ENCODE measurements at regions not wholly inside any gene's neighbourhood (a gene's known extent, or its start where the extent isn't known, plus 50 kb on each side); places are given as distances from the start of the nearest gene placed in this dataset.

GRCh38 chr5:107806705-107807104 lies 136.0 kb upstream of the EFNA5 start:
- Mint-ChIP-seq H3K4me3 (no peak overlapping the region), H3K27me3 (ENCODE audit: low read depth) (peaks cover 20% of the 10 kb centered on the region), H3K36me3 (no peaks in the 10 kb centered on the region), H3K27ac (no peak overlapping the region), H3K4me1 (peaks cover 25% of the 10 kb centered on the region), H3K9me3 (no peaks in the 10 kb centered on the region)
- ChIA-PET POLR2A (no interaction called here), CTCF (no interaction called here)
- DNase-seq (ENCODE audit: low spot score) (no peak), ATAC-seq (no peak)
- TF ChIP-seq ZNF263 (CRISPR knock-in tag; IDR thresholded peaks at IDR 0.05; ENCODE audit: low read depth) (no peak), ZNF423 (CRISPR knock-in tag; IDR thresholded peaks at IDR 0.05) (no peak), CBFB (CRISPR knock-in tag; IDR thresholded peaks at IDR 0.05; ENCODE audit: low read depth) (no peak)

GRCh38 chr5:107806271-107806670 lies 135.5 kb upstream of the EFNA5 start:
- TF ChIP-seq ZNF423 (CRISPR knock-in tag; IDR thresholded peaks at IDR 0.05) (no peak), ZSCAN18 (CRISPR knock-in tag; IDR thresholded peaks at IDR 0.05) (no peak), ETV6 (CRISPR knock-in tag; IDR thresholded peaks at IDR 0.05) (no peak), ZNF232 (CRISPR knock-in tag; IDR thresholded peaks at IDR 0.05) (no peak), ATF1 (CRISPR knock-in tag; IDR thresholded peaks at IDR 0.05) (no peak), ATF6 (CRISPR knock-in tag; IDR thresholded peaks at IDR 0.05) (no peak), ZNF138 (CRISPR knock-in tag; conservative IDR thresholded peaks at IDR 0.05) (no peak)
- DNase-seq (ENCODE audit: low spot score) (no peak), ATAC-seq (no peak)
- H3K4me1 Mint-ChIP-seq, result peaks cover 21% of the 10 kb centered on the region
- CTCF ChIA-PET, result no interaction called here
- POLR2A ChIA-PET, result no interaction called here
- H3K36me3 Mint-ChIP-seq, result no peaks in the 10 kb centered on the region
- no peak overlapping the region for H3K4me3 Mint-ChIP-seq
- no peaks in the 10 kb centered on the region for H3K9me3 Mint-ChIP-seq
- H3K27ac Mint-ChIP-seq, result no peak overlapping the region
- peaks cover 16% of the 10 kb centered on the region for H3K27me3 Mint-ChIP-seq (ENCODE audit: low read depth)

GRCh38 chr5:107805824-107806223 lies 135.1 kb upstream of the EFNA5 start:
- peaks cover 11% of the 10 kb centered on the region for H3K27me3 Mint-ChIP-seq (ENCODE audit: low read depth)
- H3K4me1 Mint-ChIP-seq, result peaks cover 17% of the 10 kb centered on the region
- ATAC-seq, result no peak
- H3K36me3 Mint-ChIP-seq, result no peaks in the 10 kb centered on the region
- ChIA-PET POLR2A (no interaction called here), CTCF (no interaction called here)
- no peak overlapping the region for H3K4me3 Mint-ChIP-seq
- no peak overlapping the region for H3K27ac Mint-ChIP-seq
- no peaks in the 10 kb centered on the region for H3K9me3 Mint-ChIP-seq
- no peak for TF ChIP-seq CREB1 (CRISPR knock-in tag; IDR thresholded peaks at IDR 0.05)
- no peak for TF ChIP-seq ESRRA (CRISPR knock-in tag; IDR thresholded peaks at IDR 0.05; ENCODE audit: borderline replicate concordance)
- no peak for TF ChIP-seq GRHL2 (CRISPR knock-in tag; IDR thresholded peaks at IDR 0.05; ENCODE audit: insufficient replicate concordance, severe bottlenecking)
- no peak for TF ChIP-seq ERG (CRISPR knock-in tag; IDR thresholded peaks at IDR 0.05)
- TF ChIP-seq PRRX2 (CRISPR knock-in tag; IDR thresholded peaks at IDR 0.05), result no peak
- TF ChIP-seq CTCF (IDR thresholded peaks at IDR 0.05), result no peak
- TF ChIP-seq ELF4 (CRISPR knock-in tag; IDR thresholded peaks at IDR 0.05; ENCODE audit: low read depth), result no peak
- no peak for TF ChIP-seq ZNF219 (CRISPR knock-in tag; IDR thresholded peaks at IDR 0.05; ENCODE audit: borderline replicate concordance)
- TF ChIP-seq CBFB (CRISPR knock-in tag; IDR thresholded peaks at IDR 0.05; ENCODE audit: low read depth), result no peak
- no peak for TF ChIP-seq RELA (CRISPR knock-in tag; IDR thresholded peaks at IDR 0.05; ENCODE audit: borderline replicate concordance)
- TF ChIP-seq ZNF317 (CRISPR knock-in tag; IDR thresholded peaks at IDR 0.05; ENCODE audit: borderline replicate concordance, low read depth), result no peak
- TF ChIP-seq NFYB (CRISPR knock-in tag; conservative IDR thresholded peaks at IDR 0.05; ENCODE audit: low read depth), result no peak
- no peak for TF ChIP-seq ZSCAN18 (CRISPR knock-in tag; IDR thresholded peaks at IDR 0.05)
- no peak for DNase-seq (ENCODE audit: low spot score)

Data from WTC11 (cell line).